Endothelial cell of umbilical vein (primary cell): ENCODE measurements at regions not wholly inside any gene's neighbourhood (a gene's known extent, or its start where the extent isn't known, plus 50 kb on each side); places are given as distances from the start of the nearest gene placed in this dataset.

Source experiments
- BruUV-seq: library from RNA; stranded (reverse); fragments of 400-500 nt; replicated peaks from 2 replicates; lab custom pipeline; 2021; lab: Mats Ljungman, UMichigan
- CTCF ChIA-PET: fragments of 300-600, 350-600 bp; sonication (Branson Sonifier 250); formaldehyde crosslinking; loops from one replicate; lab custom pipeline; 2021; ENCODE audit warnings: antibody characterized with exemption, inconsistent platforms; lab: Charles Lee
- POLR2A ChIA-PET: fragments of 300-600, 350-600 bp; sonication (Branson Sonifier 250); formaldehyde crosslinking; loops from one replicate; lab custom pipeline; 2021; ENCODE audit warnings: antibody characterized with exemption, inconsistent platforms; lab: Charles Lee
- DNase-seq: peaks from one replicate; pipeline ENCODE4 v3.0.0-alpha.2; 2011; ENCODE audit warnings: low read depth, low spot score
- FAIRE-seq: peaks from 2 replicates; lab custom pipeline; 2011; peaks lifted over from hg19 to GRCh38; lab: Jason Lieb, UNC
- H2AFZ ChIP-seq: 2 replicates; pipeline ENCODE4 v1.6.0; 2012; ENCODE audit warnings: low read depth, low read length, control low read depth, inconsistent platforms
- H3K27ac ChIP-seq: 2 replicates; pipeline ENCODE4 v1.5.1; 2011; ENCODE audit warnings: low read depth, mild to moderate bottlenecking, control low read depth, low read length, moderate library complexity; ENCODE audit not compliant: insufficient read depth
- H3K27me3 ChIP-seq, 2 experiments: 2 replicates each; pipeline versions ENCODE4 v1.6.0 to v1.6.1; 2011; ENCODE audit warnings: low read length in 2 of 2, mixed read lengths in 1 of 2; ENCODE audit not compliant: control insufficient read depth in 2 of 2, insufficient read depth in 2 of 2
- H3K36me3 ChIP-seq, 2 experiments: 2 replicates in 1 of 2; 3 replicates in 1 of 2; pipeline ENCODE4 v1.5.1; 2011; ENCODE audit warnings: low read length in 2 of 2, mild to moderate bottlenecking in 1 of 2, moderate library complexity in 1 of 2; ENCODE audit not compliant: control insufficient read depth in 2 of 2, insufficient read depth in 2 of 2; ENCODE audit errors: extremely low read depth in 1 of 2
- H3K4me1 ChIP-seq: 3 replicates; pipeline ENCODE4 v1.5.1; 2011; ENCODE audit warnings: mild to moderate bottlenecking, low read length; ENCODE audit not compliant: control insufficient read depth, insufficient read depth; ENCODE audit errors: extremely low read depth
- H3K4me2 ChIP-seq: 2 replicates; pipeline ENCODE4 v1.6.1; 2011; ENCODE audit warnings: low read length, control low read depth, mixed read lengths; ENCODE audit not compliant: insufficient read depth
- H3K4me3 ChIP-seq, 3 experiments: fragments of 200-600 bp in 1 of 3; sonication (generic), shearing (Covaris generic) in 1 of 3; replicated peaks in 1 of 3; 2 replicates each; pipeline ENCODE4 v1.5.1; 2011 to 2016; ENCODE audit warnings: control low read depth in 3 of 3, low read length in 3 of 3, mild to moderate bottlenecking in 2 of 3, inconsistent platforms in 1 of 3, low read depth in 1 of 3, moderate library complexity in 1 of 3; ENCODE audit not compliant: insufficient read depth in 1 of 3
- H3K79me2 ChIP-seq: 2 replicates; pipeline ENCODE4 v1.6.0; 2012; ENCODE audit warnings: low read length, inconsistent platforms; ENCODE audit not compliant: control insufficient read depth, insufficient read depth
- H3K9ac ChIP-seq: replicated peaks from 2 replicates; pipeline ENCODE3; 2011; ENCODE audit warnings: low read length, control low read depth; ENCODE audit not compliant: insufficient read depth; ENCODE audit errors: extremely low read depth
- H3K9me1 ChIP-seq: replicated peaks from 3 replicates; pipeline ENCODE4 v1.6.0; 2011; ENCODE audit warnings: mild to moderate bottlenecking, low read length; ENCODE audit not compliant: control insufficient read depth, insufficient read depth; ENCODE audit errors: extremely low read depth
- H3K9me3 ChIP-seq: replicated peaks from 2 replicates; pipeline ENCODE4 v1.5.1; 2012; ENCODE audit warnings: low read length, inconsistent platforms; ENCODE audit not compliant: control insufficient read depth, insufficient read depth
- H4K20me1 ChIP-seq: replicated peaks from 2 replicates; pipeline ENCODE3; 2011; ENCODE audit warnings: mild to moderate bottlenecking, low read length; ENCODE audit not compliant: control insufficient read depth, insufficient read depth; ENCODE audit errors: extremely low read depth
- CTCF ChIP-seq, 2 donors: IDR thresholded peaks; 1 replicate in 1 of 2; 2 replicates in 1 of 2; pipeline ENCODE4 v1.5.1; 2011; ENCODE audit warnings: low read length in 2 of 2, mild to moderate bottlenecking in 2 of 2, moderate library complexity in 2 of 2, control low read depth in 1 of 2, inconsistent platforms in 1 of 2, low read depth in 1 of 2; ENCODE audit not compliant: insufficient read depth in 1 of 2; ENCODE audit errors: extremely low read depth in 1 of 2
- EZH2 ChIP-seq: IDR thresholded peaks from 2 replicates; pipeline ENCODE4 v1.6.1; 2012; ENCODE audit warnings: borderline replicate concordance, low read depth, mild to moderate bottlenecking, moderate library complexity, low read length, inconsistent platforms; ENCODE audit not compliant: severe bottlenecking
- FOS ChIP-seq: IDR thresholded peaks from 2 replicates; pipeline ENCODE4 v1.6.1; 2011; ENCODE audit warnings: mild to moderate bottlenecking, low read length, moderate library complexity, borderline replicate concordance; ENCODE audit not compliant: insufficient read depth
- GATA2 ChIP-seq: IDR thresholded peaks from 2 replicates; pipeline ENCODE4 v1.7.0; 2011; ENCODE audit warnings: low read depth, mild to moderate bottlenecking, moderate library complexity, mixed read lengths, low read length; ENCODE audit not compliant: insufficient read length, insufficient read depth
- JUN ChIP-seq: IDR thresholded peaks from 2 replicates; pipeline ENCODE4 v1.6.1; 2011; ENCODE audit warnings: borderline replicate concordance, low read depth; ENCODE audit not compliant: insufficient read length, insufficient read depth
- MAX ChIP-seq: IDR thresholded peaks from 2 replicates; pipeline ENCODE4 v1.6.1; 2011; ENCODE audit not compliant: insufficient read depth, insufficient read length
- MYC ChIP-seq: IDR thresholded peaks from one replicate; pipeline ENCODE4 v1.6.1; 2011; ENCODE audit warnings: mild to moderate bottlenecking, low read depth, low read length
- POLR2A ChIP-seq: IDR thresholded peaks from 2 replicates; pipeline ENCODE4 v1.6.1; 2012; ENCODE audit warnings: low read depth, mild to moderate bottlenecking, control low read depth, low read length
- POLR2AphosphoS5 ChIP-seq: IDR thresholded peaks from 2 replicates; pipeline ENCODE4 v1.6.1; 2012; ENCODE audit warnings: low read depth, mild to moderate bottlenecking, control low read depth, low read length, moderate library complexity; ENCODE audit not compliant: insufficient read depth
- dilution Hi-C: fragments of 300-500 bp; cut with MboI; formaldehyde crosslinking; loops from one replicate; pipeline ENCODE4 v1.15.0; 2019; ENCODE audit warnings: low sequenced_read_pairs; ENCODE audit not compliant: extremely low pct_ligation_motif_present
- intact Hi-C: fragments of 100-400 bp; cut with micrococcal nuclease; formaldehyde crosslinking; loops from one replicate; pipeline ENCODE4 v1.10.0; 2022

- CTCF ChIA-PET, result interaction anchor here (1.2 kb wide), 1 partner anchor 10 kb away, joined by 3 read pairs; no protein-coding TSS in a partner anchor
- H3K79me2 ChIP-seq, result no peaks in the 10 kb centered on the region
- no peak overlapping the region for H3K4me2 ChIP-seq
- peaks cover 8 to 22% of the 10 kb centered on the region in 2 experiments for H3K27me3 ChIP-seq
- no peak overlapping the region for H3K27ac ChIP-seq
- H3K9me3 ChIP-seq, result no peaks in the 10 kb centered on the region
- dilution Hi-C loops, result no loop called here
- intact Hi-C loops, result no loop called here
- BruUV-seq, result no TSS peak
- no peaks in the 10 kb centered on the region for H3K9me1 ChIP-seq
- no peak for FAIRE-seq
- no peaks in the 10 kb centered on the region for H3K4me1 ChIP-seq
- no peak overlapping the region for H2AFZ ChIP-seq
- H3K36me3 ChIP-seq, result no peaks in the 10 kb centered on the region
- H4K20me1 ChIP-seq, result no peaks in the 10 kb centered on the region
- TF ChIP-seq MAX, result no peak
- no peak for TF ChIP-seq GATA2
- no peak for TF ChIP-seq POLR2A
- no peak for TF ChIP-seq EZH2
- TF ChIP-seq CTCF (IDR thresholded peaks at IDR 0.05; ENCODE audit: extremely low read depth in 1 of 2, insufficient read depth in 1 of 2, low read depth in 1 of 2, low read length in 2 of 2), result no peak
- TF ChIP-seq POLR2AphosphoS5, result no peak
- no peak for TF ChIP-seq JUN
- no peak for TF ChIP-seq MYC
- no peak for TF ChIP-seq FOS
- POLR2A ChIA-PET, result no interaction called here
- DNase-seq, result no peak
- no peak overlapping the region for H3K9ac ChIP-seq
- H3K4me3 ChIP-seq, result no peak overlapping the region
Observed at GRCh38 chr10:33496096-33496495, 161.6 kb upstream of the NRP1 start.
